Urinary bladder (tissue), 3 donors: ENCODE measurements at regions not wholly inside any gene's neighbourhood (a gene's known extent, or its start where the extent isn't known, plus 50 kb on each side); places are given as distances from the start of the nearest gene placed in this dataset.

Experiments
- DNase-seq: peaks from one replicate; pipeline ENCODE4 v3.0.0-alpha.2; 2015; ENCODE audit errors: extremely low spot score
- H3K27ac ChIP-seq: one replicate; pipeline ENCODE4 v1.5.1; 2013; ENCODE audit warnings: low read depth, mild to moderate bottlenecking, moderate library complexity
- H3K36me3 ChIP-seq: one replicate; pipeline ENCODE4 v1.6.1; 2013; ENCODE audit warnings: mild to moderate bottlenecking, moderate library complexity; ENCODE audit not compliant: insufficient read depth
- H3K4me1 ChIP-seq: one replicate; pipeline ENCODE4 v1.6.1; 2013; ENCODE audit warnings: mild to moderate bottlenecking, moderate library complexity; ENCODE audit not compliant: insufficient read depth
- H3K4me3 ChIP-seq: one replicate; pipeline ENCODE4 v1.5.1; 2013; ENCODE audit warnings: low read depth, low read length
- WGBS: extraction: QIAGEN DNeasy Blood & Tissue Kit; methylation state at CpG from one replicate; pipeline ENCODE4 v1.1.7; 2013; 5-methylcytosine and 5-hydroxymethylcytosine counted together
- donor health status: healthy with polysubstance abuse.
- donor health status: healthy.

- Histone ChIP-seq H3K4me3 (no peak overlapping the region), H3K27ac (no peak overlapping the region), H3K36me3 (no peaks in the 10 kb centered on the region), H3K4me1 (no peaks in the 10 kb centered on the region)
- 63% methylated on average over 4 of the region's 4 CpGs for WGBS
- no peak for DNase-seq
Observed at GRCh38 chr5:8944005-8944404, 601.9 kb downstream of the SEMA5A start.

GRCh38 chr5:8945972-8946371, 599.9 kb downstream of the SEMA5A start:
- Histone ChIP-seq H3K36me3 (no peaks in the 10 kb centered on the region), H3K4me1 (no peaks in the 10 kb centered on the region), H3K4me3 (no peak overlapping the region), H3K27ac (no peak overlapping the region)
- DNase-seq, result no peak
- 77% methylated on average over 2 of the region's 2 CpGs for WGBS

- Histone ChIP-seq H3K27ac (no peak overlapping the region), H3K4me3 (no peak overlapping the region), H3K4me1 (no peaks in the 10 kb centered on the region), H3K36me3 (no peaks in the 10 kb centered on the region)
- no peak for DNase-seq
- 74% methylated on average over 2 of the region's 2 CpGs for WGBS
Observed at GRCh38 chr5:8949908-8950307, 596.0 kb downstream of the SEMA5A start.

- DNase-seq, result no peak
- no peaks in the 10 kb centered on the region for H3K36me3 ChIP-seq
- no peaks in the 10 kb centered on the region for H3K4me1 ChIP-seq
- H3K4me3 ChIP-seq, result no peak overlapping the region
- H3K27ac ChIP-seq, result no peak overlapping the region
Observed at GRCh38 chr5:8952147-8952546, 593.7 kb downstream of the SEMA5A start.

- Histone ChIP-seq H3K4me1 (no peaks in the 10 kb centered on the region), H3K4me3 (no peak overlapping the region), H3K36me3 (no peaks in the 10 kb centered on the region), H3K27ac (no peak overlapping the region)
- WGBS, result 54% methylated on average over 1 of the region's 1 CpG
- no peak for DNase-seq
Observed at GRCh38 chr5:8953016-8953415, 592.9 kb downstream of the SEMA5A start.

GRCh38 chr5:8953911-8954438, 591.9 kb downstream of the SEMA5A start:
- Histone ChIP-seq H3K4me3 (no peak overlapping the region), H3K36me3 (no peaks in the 10 kb centered on the region), H3K27ac (no peak overlapping the region), H3K4me1 (no peaks in the 10 kb centered on the region)
- no peak for DNase-seq
- WGBS, result 93% methylated on average over 1 of the region's 1 CpG

GRCh38 chr5:8954801-8955200, 591.1 kb downstream of the SEMA5A start:
- Histone ChIP-seq H3K36me3 (no peaks in the 10 kb centered on the region), H3K27ac (no peak overlapping the region), H3K4me3 (no peak overlapping the region), H3K4me1 (no peaks in the 10 kb centered on the region)
- 59% methylated on average over 2 of the region's 2 CpGs for WGBS
- DNase-seq, result no peak

GRCh38 chr5:8956659-8957058, 589.2 kb downstream of the SEMA5A start:
- H3K27ac ChIP-seq, result no peak overlapping the region
- DNase-seq, result no peak
- no peaks in the 10 kb centered on the region for H3K36me3 ChIP-seq
- H3K4me3 ChIP-seq, result no peak overlapping the region
- WGBS, result 87% methylated on average over 2 of the region's 2 CpGs
- no peaks in the 10 kb centered on the region for H3K4me1 ChIP-seq

- 60% methylated on average over 5 of the region's 5 CpGs for WGBS
- no peak for DNase-seq
- H3K4me3 ChIP-seq, result no peak overlapping the region
- H3K4me1 ChIP-seq, result no peaks in the 10 kb centered on the region
- no peak overlapping the region for H3K27ac ChIP-seq
- H3K36me3 ChIP-seq, result no peaks in the 10 kb centered on the region
Observed at GRCh38 chr5:8958602-8959001, 587.3 kb downstream of the SEMA5A start.

GRCh38 chr5:8961219-8961618, 584.7 kb downstream of the SEMA5A start:
- no peak for DNase-seq
- no peak overlapping the region for H3K27ac ChIP-seq
- no peaks in the 10 kb centered on the region for H3K36me3 ChIP-seq
- no peak overlapping the region for H3K4me3 ChIP-seq
- WGBS, result 85% methylated on average over 3 of the region's 3 CpGs
- no peaks in the 10 kb centered on the region for H3K4me1 ChIP-seq

GRCh38 chr5:8961956-8962355, 583.9 kb downstream of the SEMA5A start:
- Histone ChIP-seq H3K27ac (no peak overlapping the region), H3K4me1 (no peaks in the 10 kb centered on the region), H3K4me3 (no peak overlapping the region), H3K36me3 (no peaks in the 10 kb centered on the region)
- 68% methylated on average over 4 of the region's 4 CpGs for WGBS
- DNase-seq, result no peak

GRCh38 chr5:8981016-8981415, 564.9 kb downstream of the SEMA5A start:
- 89% methylated on average over 5 of the region's 5 CpGs for WGBS

GRCh38 chr5:8981496-8981895, 564.4 kb downstream of the SEMA5A start:
- 71% methylated on average over 1 of the region's 1 CpG for WGBS
- Histone ChIP-seq H3K27ac (no peak overlapping the region), H3K36me3 (no peaks in the 10 kb centered on the region), H3K4me1 (no peaks in the 10 kb centered on the region), H3K4me3 (no peak overlapping the region)
- no peak for DNase-seq

More at GRCh38 chr5:8981016-8981415, 564.9 kb downstream of the SEMA5A start:
- Histone ChIP-seq H3K4me1 (no peaks in the 10 kb centered on the region), H3K36me3 (no peaks in the 10 kb centered on the region), H3K4me3 (no peak overlapping the region), H3K27ac (no peak overlapping the region)
- no peak for DNase-seq

- WGBS, result 80% methylated on average over 4 of the region's 4 CpGs
- Histone ChIP-seq H3K4me1 (no peaks in the 10 kb centered on the region), H3K36me3 (no peaks in the 10 kb centered on the region), H3K27ac (no peak overlapping the region), H3K4me3 (no peak overlapping the region)
- DNase-seq, result no peak
Observed at GRCh38 chr5:8984386-8984785, 561.5 kb downstream of the SEMA5A start.
